PC-9 (cell line): ENCODE measurements at regions not wholly inside any gene's neighbourhood (a gene's known extent, or its start where the extent isn't known, plus 50 kb on each side); places are given as distances from the start of the nearest gene placed in this dataset.

Source experiments
- CTCF ChIP-seq: fragments of 200-600 bp; sonication (generic); conservative IDR thresholded peaks from 2 replicates; pipeline ENCODE4 v1.6.1; 2017; ENCODE audit warnings: mixed run types, antibody characterized with exemption, mild to moderate bottlenecking, moderate library complexity
- EZH2 ChIP-seq: fragments of 200-600 bp; sonication (generic); IDR thresholded peaks from 2 replicates; pipeline ENCODE4 v1.8.0; 2017; ENCODE audit warnings: antibody characterized with exemption, low read depth

- TF ChIP-seq CTCF = no peak
- no peak for TF ChIP-seq EZH2
These were observed 311.6 kb upstream of the SEMA3A start for GRCh38 chr7:84506151-84506550.
